SKM-1 (cell line): ENCODE measurements at regions not wholly inside any gene's neighbourhood (a gene's known extent, or its start where the extent isn't known, plus 50 kb on each side); places are given as distances from the start of the nearest gene placed in this dataset.
"Not testable (repeated sequence)": the region's sequence is repeated elsewhere in the genome, so short reads cannot be mapped to it uniquely, and the experiment has no call there.

Experiments
- DNase-seq: peaks from one replicate; lab custom pipeline; 2025; ENCODE audit not compliant: unreplicated experiment; lab: John Stamatoyannopoulos, UW

GRCh38 chr6:15016813-15017212 is 229.1 kb upstream of the JARID2 start:
- DNase-seq, result no peak

- DNase-seq, result no peak
Measured at GRCh38 chr6:15017261-15017660, 228.6 kb upstream of the JARID2 start.

GRCh38 chr6:15017803-15018202 is 228.1 kb upstream of the JARID2 start:
- no peak for DNase-seq

GRCh38 chr6:15020119-15020770 is 225.6 kb upstream of the JARID2 start:
- no peak for DNase-seq

GRCh38 chr6:15021074-15021473 is 224.8 kb upstream of the JARID2 start:
- no peak for DNase-seq

GRCh38 chr6:15023018-15023417 is 222.9 kb upstream of the JARID2 start:
- DNase-seq, result not testable (repeated sequence)

- DNase-seq, result no peak
Measured at GRCh38 chr6:15023448-15023847, 222.4 kb upstream of the JARID2 start.

GRCh38 chr6:15025446-15025845 is 220.4 kb upstream of the JARID2 start:
- DNase-seq, result no peak

GRCh38 chr6:15026832-15027231 is 219.0 kb upstream of the JARID2 start:
- DNase-seq, result no peak

- no peak for DNase-seq
Measured at GRCh38 chr6:15027472-15027871, 218.4 kb upstream of the JARID2 start.

GRCh38 chr6:15032015-15032414 is 213.9 kb upstream of the JARID2 start:
- no peak for DNase-seq

GRCh38 chr6:15033850-15034203 is 212.0 kb upstream of the JARID2 start:
- no peak for DNase-seq

- no peak for DNase-seq
Measured at GRCh38 chr6:15036690-15037245, 209.1 kb upstream of the JARID2 start.

GRCh38 chr6:15037253-15037652 is 208.6 kb upstream of the JARID2 start:
- DNase-seq, result no peak

- no peak for DNase-seq
Measured at GRCh38 chr6:15038013-15038791, 207.7 kb upstream of the JARID2 start.

GRCh38 chr6:15039136-15039535 is 206.7 kb upstream of the JARID2 start:
- no peak for DNase-seq

- no peak for DNase-seq
Measured at GRCh38 chr6:15042938-15043337, 202.9 kb upstream of the JARID2 start.

- DNase-seq, result no peak
Measured at GRCh38 chr6:15044146-15044882, 201.6 kb upstream of the JARID2 start.

GRCh38 chr6:15044948-15045347 is 200.9 kb upstream of the JARID2 start:
- DNase-seq, result no peak

GRCh38 chr6:15046751-15047150 is 199.1 kb upstream of the JARID2 start:
- no peak for DNase-seq

- DNase-seq, result no peak
Measured at GRCh38 chr6:15048367-15048766, 197.5 kb upstream of the JARID2 start.
